GM18951 (cell line): ENCODE measurements at regions not wholly inside any gene's neighbourhood (a gene's known extent, or its start where the extent isn't known, plus 50 kb on each side); places are given as distances from the start of the nearest gene placed in this dataset.
"Not testable (repeated sequence)": the region's sequence is repeated elsewhere in the genome, so short reads cannot be mapped to it uniquely, and the experiment has no call there.

ENCODE experiments used
- POLR2A ChIP-seq: IDR thresholded peaks from 4 replicates; pipeline ENCODE4 v1.6.1; 2011; ENCODE audit warnings: mild to moderate bottlenecking; ENCODE audit not compliant: insufficient read length, insufficient read depth; ENCODE audit errors: extremely low read depth
- in situ Hi-C: fragments of 300-500 bp; cut with MboI; formaldehyde crosslinking; loops from one replicate; pipeline ENCODE4 v1.12.0; 2022; ENCODE audit warnings: low sequenced_read_pairs, mixed read lengths, inconsistent platforms; ENCODE audit not compliant: unreplicated experiment

DNA sequence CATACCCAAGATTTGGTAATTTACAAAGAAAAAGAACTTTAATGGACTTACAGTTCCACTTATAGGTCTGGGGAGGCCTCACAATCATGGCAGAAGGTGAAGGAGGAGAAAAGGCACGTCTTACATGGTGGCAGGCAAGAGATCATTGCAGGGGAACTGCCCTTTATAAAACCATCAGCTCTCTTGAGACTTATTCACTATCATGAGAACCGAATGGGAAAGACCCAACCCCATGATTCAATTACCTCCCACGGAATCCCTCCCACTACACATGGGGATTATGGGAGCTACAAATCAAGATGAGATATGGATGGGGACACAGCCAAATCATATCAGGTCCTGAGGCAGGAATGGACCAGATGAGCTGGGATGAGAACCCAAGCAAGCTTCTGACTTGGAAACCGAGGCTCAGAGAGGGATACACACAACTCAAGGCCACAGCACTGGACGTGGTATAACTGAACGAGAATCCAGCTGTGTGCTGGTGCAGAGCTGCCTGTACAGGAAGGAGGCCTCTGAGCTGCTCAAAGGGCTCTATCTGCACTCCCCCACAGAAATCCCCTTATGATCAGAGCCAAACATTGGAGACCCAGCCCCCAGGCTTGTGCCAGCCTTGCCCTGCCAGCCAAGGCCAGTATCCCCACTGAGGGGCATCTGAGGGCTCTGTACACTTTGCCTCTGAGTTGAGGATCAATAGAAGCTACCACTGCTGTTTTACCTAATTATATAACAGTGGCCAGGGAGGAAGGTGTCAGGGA, 137.8 kb downstream of the CEBPB start:
- in situ Hi-C loops = no loop called here
- TF ChIP-seq POLR2A = no peak

- in situ Hi-C loops = no loop called here
- no peak for TF ChIP-seq POLR2A
Measured at GRCh38 chr20:50328996-50329898, 138.6 kb downstream of the CEBPB start.

DNA sequence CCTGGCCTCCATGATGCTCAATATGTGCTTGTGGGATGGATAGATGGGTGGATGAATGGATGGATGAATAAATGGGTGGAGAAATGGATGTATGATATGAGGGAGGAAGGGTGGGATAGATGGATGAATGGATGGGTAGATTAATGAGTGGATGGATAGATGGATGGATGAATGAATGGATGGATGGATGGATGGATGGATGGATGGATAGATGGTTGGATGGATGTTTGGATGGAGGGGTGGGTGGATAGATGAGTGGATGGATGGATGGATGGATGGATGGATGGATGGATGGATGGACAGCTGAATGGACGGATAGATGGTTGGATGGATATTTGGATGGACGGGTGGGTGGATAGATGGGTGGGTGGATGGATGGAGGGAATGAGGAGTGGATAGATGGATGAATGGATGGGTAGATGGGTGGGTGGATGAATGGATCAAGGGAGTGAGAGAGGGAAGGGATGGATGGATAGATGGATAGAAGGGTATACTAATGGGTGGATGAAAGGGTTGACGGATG, 139.4 kb downstream of the CEBPB start:
- TF ChIP-seq POLR2A = no peak
- in situ Hi-C loops = no loop called here

DNA sequence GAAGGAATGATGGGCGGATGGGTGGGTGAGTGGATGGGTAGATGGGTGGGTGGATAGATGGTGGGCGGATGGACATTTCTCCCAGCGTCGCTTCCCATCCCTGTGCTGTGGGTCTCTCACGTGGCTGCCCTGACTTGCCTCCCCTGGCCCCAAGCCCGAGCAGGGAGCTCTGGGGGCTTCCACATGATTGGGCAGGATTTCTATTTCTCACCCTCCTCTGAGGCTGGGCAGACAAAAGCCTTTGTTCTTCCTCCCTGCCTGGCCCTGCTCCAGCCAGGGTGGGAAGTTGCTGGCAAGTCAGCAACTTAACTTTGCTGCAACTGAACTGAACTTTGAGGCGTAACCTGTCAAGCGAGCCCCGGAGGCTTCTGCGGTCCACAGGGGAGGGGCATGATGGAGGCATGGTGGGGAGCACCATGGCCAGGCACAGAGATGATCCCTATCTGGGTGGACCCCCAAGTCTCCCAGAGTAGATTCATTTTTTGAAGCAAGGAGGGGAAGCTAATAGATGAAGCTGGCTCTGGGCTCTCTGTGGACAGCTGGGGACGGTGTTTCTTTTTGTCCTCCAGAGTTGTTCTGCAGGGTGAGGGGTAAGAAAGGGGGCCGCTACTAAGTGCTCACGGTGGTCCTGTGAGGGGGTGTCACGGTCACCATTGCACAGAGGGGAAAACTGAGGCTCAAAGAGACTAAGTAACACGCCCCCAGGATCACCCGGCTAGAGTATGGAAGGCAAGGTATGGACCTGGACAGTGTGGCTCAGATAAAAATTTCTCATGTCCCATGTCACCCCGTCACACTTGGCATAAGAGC, 140.1 kb downstream of the CEBPB start:
- no peak for TF ChIP-seq POLR2A
- in situ Hi-C loops = no loop called here

- in situ Hi-C loops = no loop called here
Measured at GRCh38 chr20:50331469-50332363, 141.1 kb downstream of the CEBPB start.

GRCh38 chr20:50332491-50332980, 141.9 kb downstream of the CEBPB start:
- in situ Hi-C loops = no loop called here
- TF ChIP-seq POLR2A = no peak

More at GRCh38 chr20:50331469-50332363, 141.1 kb downstream of the CEBPB start:
- TF ChIP-seq POLR2A = no peak

GRCh38 chr20:50333131-50333670, 142.6 kb downstream of the CEBPB start:
- no peak for TF ChIP-seq POLR2A
- in situ Hi-C loops = no loop called here

- in situ Hi-C loops = no loop called here
Measured at GRCh38 chr20:50333812-50334211, 143.2 kb downstream of the CEBPB start.

GRCh38 chr20:50334512-50334911, 143.9 kb downstream of the CEBPB start:
- in situ Hi-C loops = not testable (repeated sequence)

More at GRCh38 chr20:50333812-50334211, 143.2 kb downstream of the CEBPB start:
- TF ChIP-seq POLR2A = no peak

DNA sequence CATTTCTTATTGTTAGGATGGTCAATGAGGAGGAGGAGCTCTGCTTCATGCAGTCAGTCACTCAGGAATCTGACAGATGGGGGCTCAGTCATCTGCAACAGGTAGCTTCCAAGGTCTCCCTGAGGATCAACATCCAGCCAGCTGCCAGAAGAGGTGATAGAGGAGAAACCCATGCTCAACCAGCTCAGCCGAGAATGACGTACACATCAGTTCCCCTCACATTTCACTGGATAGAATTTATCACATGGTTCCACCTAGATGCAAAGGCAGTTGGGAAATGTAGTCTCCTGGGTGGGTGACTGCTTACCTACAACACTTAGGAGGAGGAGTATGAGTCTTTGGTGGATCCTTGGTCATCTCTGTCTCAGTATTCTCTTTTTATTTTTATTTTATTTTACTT, 144.5 kb downstream of the CEBPB start:
- TF ChIP-seq POLR2A = no peak
- in situ Hi-C loops = no loop called here

DNA sequence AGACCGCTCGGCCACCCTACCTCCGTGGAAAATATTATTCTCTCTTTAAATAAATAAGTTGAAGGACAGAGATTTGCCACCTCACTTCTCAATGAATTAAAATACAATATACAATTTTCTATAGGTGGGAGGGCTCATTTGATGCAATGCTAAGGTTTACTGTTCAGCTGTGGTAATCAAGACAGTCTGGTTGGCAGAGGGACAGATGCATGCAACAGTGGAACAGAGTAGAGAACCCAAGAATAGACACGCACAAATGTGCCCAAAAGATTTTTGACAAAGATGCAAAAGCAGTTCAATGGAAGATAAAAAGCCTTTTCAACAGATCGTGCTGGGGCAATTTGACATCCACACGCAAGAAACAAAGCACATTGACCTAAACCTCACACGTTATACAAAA, 145.2 kb downstream of the CEBPB start:
- no peak for TF ChIP-seq POLR2A
- in situ Hi-C loops = no loop called here

DNA sequence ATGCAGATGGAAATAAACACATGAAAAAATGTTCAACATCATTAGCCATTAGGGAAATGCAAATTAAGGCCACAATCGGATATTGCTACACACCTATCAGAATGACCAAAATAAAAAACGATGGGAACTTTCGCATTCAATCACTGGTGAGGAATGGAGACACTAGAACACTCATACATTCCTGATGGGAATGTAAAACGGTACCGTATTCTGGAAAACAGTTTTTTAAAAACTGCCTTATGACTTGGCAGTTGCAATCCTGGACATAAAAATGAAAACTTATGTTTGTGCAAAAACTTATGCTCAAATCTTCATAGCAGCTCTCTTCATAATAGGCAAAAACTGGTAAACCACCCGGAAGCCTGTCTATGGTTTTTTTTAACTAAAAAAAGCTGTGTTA, 146.0 kb downstream of the CEBPB start:
- TF ChIP-seq POLR2A = no peak
- in situ Hi-C loops = no loop called here
